Loucy (cell line): ENCODE measurements at regions not wholly inside any gene's neighbourhood (a gene's known extent, or its start where the extent isn't known, plus 50 kb on each side); places are given as distances from the start of the nearest gene placed in this dataset.

ENCODE experiments used
- CTCF ChIP-seq: fragments of 200-600 bp; sonication (generic); conservative IDR thresholded peaks from 2 replicates; pipeline ENCODE4 v1.5.1; 2014; ENCODE audit warnings: mild to moderate bottlenecking, antibody characterized with exemption, low read length
- EZH2phosphoT487 ChIP-seq: fragments of 200-600 bp; IDR thresholded peaks from 2 replicates; pipeline ENCODE4 v1.6.1; 2018; ENCODE audit warnings: antibody characterized with exemption, mild to moderate bottlenecking, moderate library complexity, borderline replicate concordance

GRCh38 chr6:137657351-137657911 is 163.2 kb upstream of the OLIG3 start:
- TF ChIP-seq CTCF (no peak), EZH2phosphoT487 (no peak)
